ENCODE measurements at regions not wholly inside any gene's neighbourhood (a gene's known extent, or its start where the extent isn't known, plus 50 kb on each side); places are given as distances from the start of the nearest gene placed in this dataset.
A peak's percentile ranks its signal among the peaks of the same experiment; 100 is the strongest.
"Not testable (repeated sequence)": the region's sequence is repeated elsewhere in the genome, so short reads cannot be mapped to it uniquely, and the experiment has no call there.

GRCh38 chr9:102714184-102714583 is 280.9 kb upstream of the CYLC2 start:
- DNase-seq, result no peak

DNA sequence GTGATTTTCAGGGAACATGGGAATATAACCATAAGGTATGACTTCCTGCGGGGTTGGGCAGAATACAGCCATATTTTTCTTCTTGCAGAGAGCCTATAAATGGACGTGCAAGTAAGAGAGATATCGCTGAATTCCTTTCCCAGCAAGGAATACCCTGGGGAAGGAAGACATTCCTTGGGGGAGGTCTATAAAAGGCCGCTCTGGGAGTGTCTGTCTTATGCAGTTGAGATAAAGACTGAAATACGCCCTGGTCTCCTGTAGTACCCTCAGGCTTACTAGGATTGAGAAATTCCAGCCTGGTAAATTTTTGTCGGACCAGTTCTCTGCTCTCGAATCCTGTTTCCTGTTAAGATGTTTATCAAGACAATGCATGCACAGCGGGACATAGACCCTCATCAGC is 282.2 kb upstream of the CYLC2 start:
- not testable (repeated sequence) for DNase-seq

DNA sequence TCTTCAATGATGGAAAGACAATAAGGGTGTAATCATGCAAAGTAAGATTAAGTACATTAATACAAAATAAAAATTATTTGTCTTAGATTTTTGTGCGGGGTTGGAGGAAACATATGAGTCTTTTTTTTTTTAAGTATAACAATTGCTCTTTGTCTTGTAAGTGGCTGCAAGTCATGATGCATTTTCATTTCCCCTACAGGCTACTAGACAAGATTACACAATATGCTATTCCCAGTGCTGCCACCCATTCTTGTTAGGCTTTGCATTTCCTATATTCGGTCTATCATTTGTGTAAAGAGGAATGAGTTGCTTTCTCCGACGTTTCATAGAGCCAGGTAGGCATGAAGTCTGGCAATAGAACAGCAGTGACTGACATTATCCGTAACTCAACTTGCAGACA is 294.2 kb upstream of the CYLC2 start:
- no peak for DNase-seq

DNA sequence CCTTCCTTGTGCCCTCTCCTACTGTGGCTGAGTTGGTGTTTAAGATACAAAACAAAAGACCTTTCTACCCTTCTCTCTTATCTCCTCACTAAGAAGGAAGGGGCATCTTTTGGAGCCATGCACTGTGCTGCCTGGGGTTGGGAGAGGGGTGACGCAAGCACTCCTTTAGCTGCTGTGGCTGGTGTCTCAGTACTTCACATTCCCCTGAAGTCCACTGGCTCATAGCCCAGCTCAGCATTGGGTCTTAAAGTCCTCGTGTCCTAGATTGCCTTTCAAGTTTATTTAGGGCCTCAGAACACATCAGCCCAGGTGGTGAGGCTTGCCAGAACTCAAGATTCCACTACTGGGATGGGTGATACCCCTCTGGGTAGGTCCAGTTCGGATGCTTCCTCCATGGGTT is 325.9 kb upstream of the CYLC2 start:
- DNase-seq, result no peak

DNA sequence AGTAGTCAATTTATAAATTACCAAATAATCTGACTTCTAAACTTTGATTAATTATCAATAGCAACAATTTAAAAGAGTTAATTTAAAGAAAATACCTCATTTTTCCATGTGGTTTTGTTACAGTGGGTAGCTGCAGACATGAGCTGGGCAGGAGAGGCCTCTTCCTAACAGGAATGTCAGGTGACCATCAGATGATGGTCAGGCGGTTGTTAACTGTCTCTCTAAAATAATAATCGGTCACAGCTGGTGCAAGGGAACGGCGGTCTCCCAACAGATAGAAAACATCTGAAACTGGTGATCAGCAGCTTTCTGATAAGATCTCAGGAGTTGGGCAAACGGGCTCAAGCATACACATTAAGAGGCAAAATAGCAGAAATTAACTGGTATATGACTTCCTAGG is 342.7 kb upstream of the CYLC2 start:
- no peak for DNase-seq

DNA sequence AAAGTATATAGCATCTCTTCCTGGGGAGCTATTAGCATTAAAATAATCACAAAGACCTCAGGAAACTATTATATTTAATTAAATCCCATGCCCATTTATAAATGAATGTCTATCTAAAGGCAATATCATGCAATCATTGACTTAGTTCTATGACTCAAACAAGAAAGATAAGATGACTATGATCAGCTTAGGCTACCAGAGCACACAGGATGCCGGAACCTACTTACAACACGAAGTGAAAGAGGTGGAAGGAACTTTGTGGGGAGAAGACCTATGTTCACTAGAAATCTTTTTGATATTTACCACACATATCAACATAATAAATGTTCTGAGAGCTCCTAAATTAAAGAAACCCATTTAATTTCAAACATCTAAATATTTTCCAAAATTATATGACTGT is 344.2 kb upstream of the CYLC2 start:
- DNase-seq, result no peak

DNA sequence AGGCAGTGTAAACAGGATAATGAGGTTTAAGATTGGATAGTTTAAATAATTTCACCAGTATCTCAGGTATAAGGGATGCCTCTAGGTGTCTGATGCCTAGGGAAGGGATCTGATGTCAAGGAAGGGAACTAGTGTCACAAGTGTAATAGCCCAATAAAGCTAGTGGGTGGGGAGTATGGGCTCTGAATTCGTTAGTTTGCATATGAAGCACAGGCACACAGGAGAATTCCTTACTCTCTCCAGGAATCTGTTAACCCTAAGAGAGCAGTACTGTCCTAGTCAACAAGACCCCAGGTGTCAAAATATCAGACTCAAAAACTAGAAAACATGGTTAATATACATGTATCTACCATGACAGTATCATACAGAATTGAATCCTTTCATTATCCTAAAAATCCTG is 352.5 kb upstream of the CYLC2 start:
- DNase-seq, result no peak

DNA sequence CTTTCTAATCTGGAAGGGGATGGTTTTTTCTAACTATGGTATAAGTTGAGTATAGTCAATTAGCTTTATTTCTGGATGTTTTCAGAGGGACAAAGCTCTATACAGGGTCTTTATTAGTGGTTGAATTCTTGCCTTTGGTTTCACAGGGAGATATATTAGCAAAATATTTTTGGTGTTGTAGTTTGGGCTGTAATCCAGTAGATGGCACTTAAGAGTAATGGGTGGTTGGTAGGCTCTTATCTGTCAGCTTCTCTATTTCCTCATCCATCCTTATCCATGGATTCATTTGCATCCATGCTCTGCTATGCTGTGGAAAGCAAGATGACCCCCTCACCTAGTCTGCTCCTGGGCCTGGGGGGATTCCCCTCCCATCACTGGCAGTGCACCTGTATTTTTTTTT is 363.6 kb upstream of the CYLC2 start:
- peak in 3 of 4 experiments; percentile 4 to 29 (median 25) for DNase-seq

DNA sequence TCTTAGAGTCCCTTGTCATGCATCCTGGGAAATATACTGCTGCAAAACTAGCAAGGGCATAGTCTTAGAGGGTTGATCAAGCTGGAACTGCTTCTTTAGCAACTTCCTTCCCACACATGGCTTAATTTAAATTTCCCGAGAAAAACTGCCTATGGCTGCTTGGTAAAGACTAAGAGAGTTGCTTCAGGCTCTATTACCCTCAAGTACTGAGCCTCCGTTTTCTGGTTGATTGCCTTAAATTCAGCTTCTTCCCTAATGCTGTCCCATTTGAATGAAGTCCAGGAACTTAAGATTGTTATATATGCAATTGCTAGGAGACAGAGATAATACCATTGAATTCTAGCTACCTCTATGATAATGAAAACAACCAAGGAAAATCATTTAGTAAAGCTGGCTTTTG is 385.7 kb upstream of the CYLC2 start:
- DNase-seq, result no peak

- DNase-seq, result not testable (repeated sequence)
Observed at GRCh38 chr9:102603198-102604195, 391.6 kb upstream of the CYLC2 start.

GRCh38 chr9:102594241-102594640 is 400.9 kb upstream of the CYLC2 start:
- DNase-seq, result no peak

DNA sequence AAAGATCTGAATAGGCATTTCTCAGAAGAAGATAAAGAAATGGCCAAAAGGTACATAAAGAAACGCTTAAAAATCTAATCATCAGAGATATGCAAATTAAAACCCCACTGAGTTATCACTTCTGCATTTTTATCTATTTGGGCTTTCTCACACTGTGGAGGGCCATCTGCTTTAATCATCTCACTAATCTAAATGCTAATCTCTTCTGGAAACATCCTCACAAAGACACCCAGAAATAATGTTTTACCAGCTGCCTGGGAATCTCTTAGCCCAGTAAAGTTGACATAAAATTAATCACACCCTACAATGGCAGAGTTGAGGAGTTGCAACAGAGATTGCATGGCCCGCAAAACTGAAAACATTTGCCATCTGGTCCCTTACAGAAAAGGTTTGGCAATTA is 407.9 kb upstream of the CYLC2 start:
- DNase-seq, result no peak

DNA sequence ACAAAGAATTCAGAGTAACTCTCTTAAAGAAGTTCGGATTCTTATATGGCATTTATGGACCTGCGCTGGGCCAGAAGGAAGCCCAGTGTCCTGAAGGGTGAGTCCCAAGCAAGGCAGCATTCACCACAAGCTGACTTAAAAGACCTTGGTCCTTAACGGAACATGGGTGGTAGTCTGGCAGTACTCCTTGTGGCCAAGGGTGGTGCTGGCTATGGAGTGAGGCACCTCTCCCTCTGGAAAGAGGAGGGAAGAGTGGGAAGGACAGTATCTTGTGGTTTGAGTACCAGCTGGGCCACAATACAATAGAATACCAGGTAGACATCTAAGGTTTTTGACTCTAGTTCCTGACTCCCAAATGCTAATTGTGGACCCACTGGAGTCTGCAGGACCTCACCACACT is 425.7 kb upstream of the CYLC2 start:
- DNase-seq, result no peak

- no peak for DNase-seq
Observed at GRCh38 chr9:102551346-102551745, 443.8 kb upstream of the CYLC2 start.

GRCh38 chr9:102550886-102551285 is 444.2 kb upstream of the CYLC2 start:
- DNase-seq, result no peak

DNA sequence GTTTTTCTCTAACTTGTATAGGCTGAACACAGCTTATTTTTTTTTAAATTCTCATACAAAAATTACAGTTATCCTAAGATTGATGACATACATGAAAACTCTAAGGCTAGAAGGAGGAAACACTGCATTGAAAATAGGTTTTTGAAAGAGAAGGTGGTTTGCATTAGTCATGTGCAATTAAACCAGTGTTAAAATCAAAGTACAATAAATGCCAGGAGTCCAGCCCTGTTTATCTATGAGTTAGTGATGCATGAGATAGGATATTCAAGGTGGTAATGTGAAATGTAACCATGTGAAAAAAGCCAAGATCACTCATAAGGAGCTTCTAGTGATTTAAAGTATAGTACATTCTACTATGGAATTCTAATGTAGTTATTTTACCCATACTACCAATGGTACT is 444.9 kb upstream of the CYLC2 start:
- no peak for DNase-seq

DNA sequence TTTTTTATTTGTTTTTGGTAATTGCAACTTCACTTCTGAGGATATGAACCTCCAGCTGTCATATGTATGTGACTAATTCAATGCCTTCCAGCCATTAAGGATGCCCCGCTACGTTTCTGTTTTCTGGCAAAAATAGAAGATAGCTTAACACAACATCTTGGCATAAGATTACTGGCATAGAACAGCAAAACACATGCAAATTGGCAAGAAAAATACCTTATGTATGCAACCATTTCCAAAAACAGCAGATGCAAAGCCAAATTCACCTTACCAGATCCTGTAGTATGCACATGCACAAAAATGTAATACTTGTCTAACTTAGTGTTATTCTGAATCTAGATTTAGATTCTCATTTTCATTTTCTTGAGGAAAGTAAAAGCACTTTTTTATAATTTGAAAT is 461.1 kb upstream of the CYLC2 start:
- DNase-seq, result no peak

GRCh38 chr9:102521097-102521755 is 473.9 kb upstream of the CYLC2 start:
- no peak for DNase-seq

- DNase-seq, result no peak
Observed at GRCh38 chr9:102519423-102519822, 475.7 kb upstream of the CYLC2 start.

DNA sequence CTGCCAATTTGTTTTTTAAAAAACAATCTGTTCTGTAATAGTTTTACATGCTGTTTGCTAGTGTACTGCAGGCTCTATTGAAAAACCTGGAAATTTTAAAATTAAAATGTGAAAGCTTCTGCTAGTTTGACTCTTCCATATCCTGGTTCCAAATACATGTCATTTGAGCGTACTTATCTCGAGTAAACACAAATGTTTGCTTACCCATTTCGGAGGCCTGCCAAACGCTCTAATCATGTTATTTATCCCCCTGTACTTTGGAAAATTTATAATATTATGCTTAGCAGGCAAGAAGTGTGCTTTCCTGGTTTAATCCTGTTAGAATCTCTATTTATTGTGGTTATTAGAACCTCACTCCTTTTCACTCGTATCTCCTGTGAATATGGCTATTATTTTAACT is 476.8 kb upstream of the CYLC2 start:
- DNase-seq, result no peak

DNA sequence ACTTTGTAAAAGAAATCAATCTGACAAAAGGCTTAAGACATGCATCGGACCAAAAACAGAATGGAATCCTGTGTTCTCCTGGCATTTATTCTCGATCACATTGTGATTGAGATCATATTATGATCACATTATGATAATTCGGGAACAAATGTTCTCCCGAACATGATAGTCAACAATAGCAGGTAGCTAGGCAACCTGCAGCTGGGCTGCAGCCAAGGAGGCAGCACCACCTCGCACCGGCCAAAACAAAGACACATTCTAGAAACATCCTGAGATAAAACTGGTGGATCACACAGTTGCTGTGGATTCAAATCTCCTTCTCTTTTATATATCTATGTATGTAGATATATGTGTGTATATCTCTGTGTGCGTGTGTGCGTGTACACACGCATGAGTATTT is 480.6 kb upstream of the CYLC2 start:
- no peak for DNase-seq

DNA sequence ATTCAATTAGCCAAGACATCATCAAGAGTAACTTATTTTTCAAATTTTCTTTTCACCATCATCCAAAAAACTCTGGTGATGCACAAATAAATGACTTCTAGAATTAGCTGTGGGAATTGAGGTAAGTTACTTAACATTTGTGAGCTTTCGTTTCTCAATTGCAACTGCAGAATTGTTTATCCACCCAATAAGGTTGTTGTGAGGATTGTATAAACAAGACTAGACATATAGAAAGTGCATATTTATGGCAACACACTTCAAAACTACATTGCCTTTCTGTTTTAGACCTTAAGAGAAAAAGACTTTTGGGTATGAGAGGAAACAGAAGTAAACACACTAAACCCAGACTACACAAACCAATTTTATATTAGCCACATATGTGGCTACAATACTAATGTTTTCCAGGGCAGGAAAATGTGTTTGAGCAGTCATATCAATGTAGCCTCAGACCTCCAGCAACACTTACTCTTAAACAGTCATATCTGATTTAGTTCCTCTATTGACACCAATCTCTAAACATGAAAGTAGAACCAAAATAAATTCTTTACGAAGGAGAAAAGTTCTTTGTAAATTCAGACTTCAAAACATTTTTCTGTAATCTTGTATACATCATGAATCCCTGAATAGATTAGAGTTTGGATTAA is 488.0 kb upstream of the CYLC2 start:
- DNase-seq, result no peak

DNA sequence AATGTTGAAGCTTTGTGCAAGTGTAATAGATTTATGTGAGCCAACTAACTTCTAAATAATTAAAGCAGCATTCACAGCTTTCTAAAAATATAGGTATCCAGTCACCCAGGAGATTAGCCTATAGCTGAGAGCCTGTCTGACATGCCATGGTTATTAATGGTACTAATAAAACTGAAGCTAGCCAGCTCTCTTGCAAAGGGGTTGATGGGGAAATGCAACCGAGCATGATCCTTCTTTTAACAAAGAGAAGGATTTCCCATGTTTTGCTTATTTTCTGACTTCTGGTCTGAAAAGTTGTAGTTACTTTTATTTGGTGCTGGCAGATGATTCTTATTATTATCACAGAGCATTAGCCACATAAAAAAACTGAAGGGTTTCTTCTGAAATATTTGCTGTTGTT is 488.7 kb upstream of the CYLC2 start:
- no peak for DNase-seq

DNA sequence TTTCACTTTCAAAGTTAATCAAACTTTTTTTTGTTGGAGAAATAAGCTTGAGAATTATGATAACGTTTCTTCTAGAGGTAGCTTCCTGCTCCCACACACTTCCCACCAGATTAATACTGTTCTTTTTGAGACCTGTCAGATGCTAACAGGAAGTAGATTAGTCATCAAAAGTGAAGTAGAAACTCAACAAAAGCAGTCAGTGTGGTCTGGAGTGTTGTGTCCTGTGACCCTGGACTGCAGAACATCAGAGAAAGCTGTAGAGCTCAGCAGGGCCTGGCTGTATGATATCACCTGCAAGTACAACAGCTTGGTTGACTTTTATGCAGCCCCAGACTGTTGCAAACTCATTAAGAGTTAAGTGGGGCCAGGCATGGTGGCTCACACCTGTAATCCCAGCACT is 495.7 kb upstream of the CYLC2 start:
- DNase-seq, result no peak
